ENCODE measurements at regions not wholly inside any gene's neighbourhood (a gene's known extent, or its start where the extent isn't known, plus 50 kb on each side); places are given as distances from the start of the nearest gene placed in this dataset.

GRCh38 chr20:11086970-11087369 lies 413.2 kb upstream of the JAG1 start:
- TF ChIP-seq, protein P1, sequence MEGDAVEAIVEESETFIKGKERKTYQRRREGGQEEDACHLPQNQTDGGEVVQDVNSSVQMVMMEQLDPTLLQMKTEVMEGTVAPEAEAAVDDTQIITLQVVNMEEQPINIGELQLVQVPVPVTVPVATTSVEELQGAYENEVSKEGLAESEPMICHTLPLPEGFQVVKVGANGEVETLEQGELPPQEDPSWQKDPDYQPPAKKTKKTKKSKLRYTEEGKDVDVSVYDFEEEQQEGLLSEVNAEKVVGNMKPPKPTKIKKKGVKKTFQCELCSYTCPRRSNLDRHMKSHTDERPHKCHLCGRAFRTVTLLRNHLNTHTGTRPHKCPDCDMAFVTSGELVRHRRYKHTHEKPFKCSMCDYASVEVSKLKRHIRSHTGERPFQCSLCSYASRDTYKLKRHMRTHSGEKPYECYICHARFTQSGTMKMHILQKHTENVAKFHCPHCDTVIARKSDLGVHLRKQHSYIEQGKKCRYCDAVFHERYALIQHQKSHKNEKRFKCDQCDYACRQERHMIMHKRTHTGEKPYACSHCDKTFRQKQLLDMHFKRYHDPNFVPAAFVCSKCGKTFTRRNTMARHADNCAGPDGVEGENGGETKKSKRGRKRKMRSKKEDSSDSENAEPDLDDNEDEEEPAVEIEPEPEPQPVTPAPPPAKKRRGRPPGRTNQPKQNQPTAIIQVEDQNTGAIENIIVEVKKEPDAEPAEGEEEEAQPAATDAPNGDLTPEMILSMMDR (IDR thresholded peaks at IDR 0.05): no peak
- no peak for TF ChIP-seq POLR2A (IDR thresholded peaks at IDR 0.05)

Data from lower leg skin (tissue), 3 donors.